ENCODE measurements at regions not wholly inside any gene's neighbourhood (a gene's known extent, or its start where the extent isn't known, plus 50 kb on each side); places are given as distances from the start of the nearest gene placed in this dataset.

- DNase-seq: no peak
- H3K27me3 Mint-ChIP-seq (ENCODE audit: low read depth): peaks cover 2% of the 10 kb centered on the region
- no peak overlapping the region for H2BK120ac ChIP-seq (ENCODE audit: low read depth, low read length, poor library complexity, severe bottlenecking)
- H3K27me3 ChIP-seq (ENCODE audit: insufficient read depth, low read length): no peaks in the 10 kb centered on the region
- H3K4me1 Mint-ChIP-seq: no peaks in the 10 kb centered on the region
- no peak overlapping the region for H3K4me3 Mint-ChIP-seq
- no peaks in the 10 kb centered on the region for H3K4me1 ChIP-seq (ENCODE audit: insufficient read depth, low read length)
- H4K91ac ChIP-seq (ENCODE audit: insufficient read length, low read depth, low read length): no peak overlapping the region
- no CpG with 5 or more reads among the region's 7 CpGs for WGBS (ENCODE audit: extremely low coverage, insufficient read length, low lambda C conversion rate)
- H4K5ac ChIP-seq (ENCODE audit: insufficient read length, low read depth, low read length): no peak overlapping the region
- H2AFZ ChIP-seq (ENCODE audit: low read length): no peak overlapping the region
- H3K9me3 ChIP-seq (ENCODE audit: control insufficient read depth, low read depth, low read length): no peaks in the 10 kb centered on the region
- H3K27ac Mint-ChIP-seq: no peak overlapping the region
- H3K4me2 ChIP-seq (ENCODE audit: insufficient read depth, insufficient read length, low read length): no peak overlapping the region
- H3K23ac ChIP-seq (ENCODE audit: insufficient read length, low read depth, low read length): no peak overlapping the region
- no peak overlapping the region for H2BK15ac ChIP-seq (ENCODE audit: low read depth, low read length)
- no peak overlapping the region for H3K27ac ChIP-seq (ENCODE audit: insufficient read length, low read depth, low read length)
- no peaks in the 10 kb centered on the region for H3K23me2 ChIP-seq (ENCODE audit: insufficient read length, low read depth, low read length, poor library complexity, severe bottlenecking)
- H4K20me1 ChIP-seq (ENCODE audit: control insufficient read depth, insufficient read depth, insufficient read length): no peaks in the 10 kb centered on the region
- no peak overlapping the region for H4K8ac ChIP-seq (replicated peaks; ENCODE audit: insufficient read length, low read depth, low read length)
- H2BK20ac ChIP-seq (ENCODE audit: low read depth, low read length, poor library complexity, severe bottlenecking): no peak overlapping the region
- no peak for TF ChIP-seq CTCF (conservative IDR thresholded peaks at IDR 0.05)
- H3K14ac ChIP-seq (ENCODE audit: insufficient read depth, low read length): no peak overlapping the region
- H2BK5ac ChIP-seq (ENCODE audit: insufficient read length, low read length): no peak overlapping the region
- H2BK12ac ChIP-seq (ENCODE audit: insufficient read length, low read depth, low read length): no peak overlapping the region
- H3K56ac ChIP-seq (ENCODE audit: insufficient read length, low read depth, low read length): no peak overlapping the region
- no peaks in the 10 kb centered on the region for H3K9me3 Mint-ChIP-seq
- no peak overlapping the region for H3K4ac ChIP-seq (ENCODE audit: low read depth, low read length)
- H2AK5ac ChIP-seq (ENCODE audit: insufficient read length, low read length): no peak overlapping the region
- H3K9ac ChIP-seq (ENCODE audit: extremely low read depth, insufficient read length, low read length): no peak overlapping the region
- H3T11ph ChIP-seq (ENCODE audit: low read length): no peak overlapping the region
- H3K79me2 ChIP-seq (ENCODE audit: insufficient read depth, low read length): no peaks in the 10 kb centered on the region
- H3K79me1 ChIP-seq (ENCODE audit: insufficient read depth, low read depth, low read length, poor library complexity, severe bottlenecking): no peaks in the 10 kb centered on the region
- no peaks in the 10 kb centered on the region for H3K36me3 Mint-ChIP-seq (ENCODE audit: insufficient read depth in 1 of 3, low read depth in 3 of 3)
- H3K18ac ChIP-seq (ENCODE audit: insufficient read length, low read depth, low read length): no peak overlapping the region
Measured at GRCh38 chr10:52481986-52482555, 168.0 kb downstream of the DKK1 start.
